ENCODE measurements at regions not wholly inside any gene's neighbourhood (a gene's known extent, or its start where the extent isn't known, plus 50 kb on each side); places are given as distances from the start of the nearest gene placed in this dataset.
"Not testable (repeated sequence)": the region's sequence is repeated elsewhere in the genome, so short reads cannot be mapped to it uniquely, and the experiment has no call there.

GRCh38 chr17:20667712-20668111 lies 88.2 kb downstream of the CDRT15L2 start:
- not testable (repeated sequence) for DNase-seq; ATAC-seq (ENCODE audit: low FRiP score in 2 of 2); H3K4me3 ChIP-seq; H3K27ac ChIP-seq; H3K27me3 ChIP-seq; H3K36me3 ChIP-seq; H3K9me3 ChIP-seq; H3K4me1 ChIP-seq
- 42 to 54% methylated on average over 2 of the region's 2 CpGs for WGBS, 2 donors

- H3K27me3 ChIP-seq; H3K4me1 ChIP-seq; ATAC-seq (ENCODE audit: low FRiP score in 2 of 2); H3K36me3 ChIP-seq; H3K9me3 ChIP-seq; H3K27ac ChIP-seq; H3K4me3 ChIP-seq; DNase-seq: not testable (repeated sequence)
- 44 to 46% methylated on average over 4 of the region's 4 CpGs for WGBS, 2 donors
These were observed 88.8 kb downstream of the CDRT15L2 start for GRCh38 chr17:20668316-20668715.

GRCh38 chr17:20668868-20669267 lies 89.3 kb downstream of the CDRT15L2 start:
- not testable (repeated sequence) for ATAC-seq (ENCODE audit: low FRiP score in 2 of 2); H3K36me3 ChIP-seq; H3K27me3 ChIP-seq; H3K27ac ChIP-seq; H3K4me3 ChIP-seq; DNase-seq; H3K9me3 ChIP-seq; H3K4me1 ChIP-seq

GRCh38 chr17:20670506-20670905 lies 91.0 kb downstream of the CDRT15L2 start:
- H3K9me3 ChIP-seq; H3K4me3 ChIP-seq; H3K27me3 ChIP-seq; H3K36me3 ChIP-seq; H3K4me1 ChIP-seq; H3K27ac ChIP-seq; DNase-seq; ATAC-seq (ENCODE audit: low FRiP score in 2 of 2): not testable (repeated sequence)
- no CpG with 5 or more reads among the region's 3 CpGs for WGBS, 2 donors

GRCh38 chr17:20674374-20674773 lies 94.8 kb downstream of the CDRT15L2 start:
- not testable (repeated sequence) for H3K4me3 ChIP-seq; ATAC-seq (ENCODE audit: low FRiP score in 2 of 2); H3K9me3 ChIP-seq; H3K27me3 ChIP-seq; H3K27ac ChIP-seq; DNase-seq; H3K4me1 ChIP-seq; H3K36me3 ChIP-seq
- WGBS, 2 donors = 90 to 94% methylated on average over 2 of the region's 2 CpGs

GRCh38 chr17:20675707-20676106 lies 96.2 kb downstream of the CDRT15L2 start:
- WGBS, 2 donors = 65 to 79% methylated on average over 2 of the region's 2 CpGs
- ATAC-seq (ENCODE audit: low FRiP score in 2 of 2); H3K27me3 ChIP-seq; DNase-seq; H3K27ac ChIP-seq; H3K9me3 ChIP-seq; H3K4me1 ChIP-seq; H3K36me3 ChIP-seq; H3K4me3 ChIP-seq: not testable (repeated sequence)

GRCh38 chr17:20676656-20677055 lies 97.1 kb downstream of the CDRT15L2 start:
- H3K27ac ChIP-seq; H3K4me3 ChIP-seq; DNase-seq; H3K36me3 ChIP-seq; H3K4me1 ChIP-seq; H3K9me3 ChIP-seq; H3K27me3 ChIP-seq; ATAC-seq (ENCODE audit: low FRiP score in 2 of 2): not testable (repeated sequence)
- 63 to 87% methylated on average over 1 of the region's 1 CpG for WGBS, 2 donors

GRCh38 chr17:20677469-20677868 lies 97.9 kb downstream of the CDRT15L2 start:
- not testable (repeated sequence) for H3K36me3 ChIP-seq; H3K9me3 ChIP-seq; H3K27ac ChIP-seq; H3K4me3 ChIP-seq; DNase-seq; H3K4me1 ChIP-seq; ATAC-seq (ENCODE audit: low FRiP score in 2 of 2); H3K27me3 ChIP-seq
- 83 to 86% methylated on average over 8 of the region's 8 CpGs for WGBS, 2 donors

GRCh38 chr17:20678424-20678823 lies 98.9 kb downstream of the CDRT15L2 start:
- H3K4me3 ChIP-seq, H3K27ac ChIP-seq: not testable (repeated sequence)
- 77 to 86% methylated on average over 5 of the region's 5 CpGs for WGBS, 2 donors

GRCh38 chr17:20681746-20682722 lies 102.5 kb downstream of the CDRT15L2 start:
- not testable (repeated sequence) for H3K27ac ChIP-seq; H3K27me3 ChIP-seq; H3K36me3 ChIP-seq; H3K4me3 ChIP-seq; DNase-seq; ATAC-seq (ENCODE audit: low FRiP score in 2 of 2); H3K4me1 ChIP-seq; H3K9me3 ChIP-seq
- WGBS, 2 donors = 87 to 89% methylated on average over 5 to 8 of the region's 8 CpGs

More at GRCh38 chr17:20678424-20678823, 98.9 kb downstream of the CDRT15L2 start:
- not testable (repeated sequence) for DNase-seq; H3K9me3 ChIP-seq; H3K4me1 ChIP-seq; H3K27me3 ChIP-seq; H3K36me3 ChIP-seq; ATAC-seq (ENCODE audit: low FRiP score in 2 of 2)

GRCh38 chr17:20683651-20684229 lies 104.2 kb downstream of the CDRT15L2 start:
- ATAC-seq (ENCODE audit: low FRiP score in 2 of 2); H3K4me1 ChIP-seq; DNase-seq; H3K4me3 ChIP-seq; H3K36me3 ChIP-seq; H3K9me3 ChIP-seq; H3K27ac ChIP-seq; H3K27me3 ChIP-seq: not testable (repeated sequence)
- WGBS, 2 donors = 94 to 97% methylated on average over 3 of the region's 4 CpGs

- H3K9me3 ChIP-seq; H3K4me3 ChIP-seq; H3K27ac ChIP-seq; H3K27me3 ChIP-seq; ATAC-seq (ENCODE audit: low FRiP score in 2 of 2); H3K4me1 ChIP-seq; H3K36me3 ChIP-seq: not testable (repeated sequence)
- peak in 1 of 2 donors; percentile 45 for DNase-seq
- 99 to 100% methylated on average over 2 to 13 of the region's 32 CpGs for WGBS, 2 donors
These were observed 105.5 kb downstream of the CDRT15L2 start for GRCh38 chr17:20684975-20685374.

GRCh38 chr17:20687584-20687983 lies 108.1 kb downstream of the CDRT15L2 start:
- H3K27me3 ChIP-seq; ATAC-seq (ENCODE audit: low FRiP score in 2 of 2); H3K4me1 ChIP-seq; H3K27ac ChIP-seq; H3K4me3 ChIP-seq; H3K9me3 ChIP-seq; H3K36me3 ChIP-seq; DNase-seq: not testable (repeated sequence)
- WGBS, 2 donors = 80% methylated on average over 1 of the region's 2 CpGs; no CpG with 5 or more reads in 1 of the 2 donors

Data from upper lobe of left lung (tissue), 6 donors.